ENCODE measurements at regions not wholly inside any gene's neighbourhood (a gene's known extent, or its start where the extent isn't known, plus 50 kb on each side); places are given as distances from the start of the nearest gene placed in this dataset.

- TF ChIP-seq CTCF (IDR thresholded peaks at IDR 0.05; ENCODE audit: poor library complexity) (no peak), EZH2phosphoT487 (IDR thresholded peaks at IDR 0.05; ENCODE audit: low read depth, severe bottlenecking, unreplicated experiment) (no peak)
These were observed 68.4 kb downstream of the CAMK2N1 start for GRCh38 chr1:20417581-20417980.
